Nephron (organoid): ENCODE measurements at regions not wholly inside any gene's neighbourhood (a gene's known extent, or its start where the extent isn't known, plus 50 kb on each side); places are given as distances from the start of the nearest gene placed in this dataset.
"Not testable (repeated sequence)": the region's sequence is repeated elsewhere in the genome, so short reads cannot be mapped to it uniquely, and the experiment has no call there.

Experiments
- H3K27ac Mint-ChIP-seq, 3 experiments: 2 replicates each; pipeline ENCODE4 v1.8.0; 2020; ENCODE audit warnings: mixed read lengths in 3 of 3, mild to moderate bottlenecking in 2 of 3, moderate library complexity in 1 of 3
- H3K27me3 Mint-ChIP-seq: 2 replicates; pipeline ENCODE4 v1.8.0; 2021; ENCODE audit warnings: low read depth, mild to moderate bottlenecking, moderate library complexity, mixed read lengths
- H3K36me3 Mint-ChIP-seq: 2 replicates; pipeline ENCODE4 v1.8.0; 2020; ENCODE audit warnings: low read depth, mixed read lengths
- H3K4me1 Mint-ChIP-seq: 2 replicates; pipeline ENCODE4 v1.8.0; 2020; ENCODE audit warnings: mixed read lengths
- H3K4me3 Mint-ChIP-seq, 3 experiments: 2 replicates each; pipeline ENCODE4 v1.8.0; 2020; ENCODE audit warnings: mild to moderate bottlenecking in 3 of 3, mixed read lengths in 3 of 3, moderate library complexity in 2 of 3
- H3K9me3 Mint-ChIP-seq: 2 replicates; pipeline ENCODE4 v1.8.0; 2020; ENCODE audit warnings: mixed read lengths
- TF ChIP-seq, protein P1 (sequence below), 3 experiments: fragments of 200-600 bp; sonication (generic); IDR thresholded peaks; one replicate each; pipeline ENCODE4 v1.5.0; 2021; ENCODE audit warnings: antibody characterized with exemption in 3 of 3; ENCODE audit not compliant: unreplicated experiment in 3 of 3

DNA sequence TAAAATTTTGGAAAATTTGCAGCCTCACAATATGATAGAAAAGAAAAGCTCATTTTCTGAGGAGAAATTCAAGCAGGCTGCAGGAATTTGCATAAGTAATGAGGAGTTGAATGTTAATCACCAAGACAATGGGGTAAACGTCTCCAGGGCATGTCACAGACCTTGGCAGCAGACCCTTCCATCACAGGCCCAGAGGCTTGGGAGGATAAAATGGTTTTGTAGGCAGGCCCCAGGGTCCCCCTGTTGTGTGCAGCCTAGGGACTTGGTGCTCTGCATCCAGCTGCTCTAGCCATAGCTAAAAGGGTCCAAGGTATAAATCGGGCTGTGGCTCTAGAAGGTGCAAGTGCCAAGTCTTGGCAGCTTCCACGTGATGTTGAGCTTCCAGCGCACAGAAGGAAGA is 112.2 kb upstream of the FMN2 start:
- Mint-ChIP-seq H3K4me1 (no peaks in the 10 kb centered on the region), H3K36me3 (no peaks in the 10 kb centered on the region), H3K27ac (no peak overlapping the region), H3K4me3 (no peak overlapping the region), H3K9me3 (peaks cover 47% of the 10 kb centered on the region), H3K27me3 (peaks cover 4% of the 10 kb centered on the region)
- TF ChIP-seq, protein P1, sequence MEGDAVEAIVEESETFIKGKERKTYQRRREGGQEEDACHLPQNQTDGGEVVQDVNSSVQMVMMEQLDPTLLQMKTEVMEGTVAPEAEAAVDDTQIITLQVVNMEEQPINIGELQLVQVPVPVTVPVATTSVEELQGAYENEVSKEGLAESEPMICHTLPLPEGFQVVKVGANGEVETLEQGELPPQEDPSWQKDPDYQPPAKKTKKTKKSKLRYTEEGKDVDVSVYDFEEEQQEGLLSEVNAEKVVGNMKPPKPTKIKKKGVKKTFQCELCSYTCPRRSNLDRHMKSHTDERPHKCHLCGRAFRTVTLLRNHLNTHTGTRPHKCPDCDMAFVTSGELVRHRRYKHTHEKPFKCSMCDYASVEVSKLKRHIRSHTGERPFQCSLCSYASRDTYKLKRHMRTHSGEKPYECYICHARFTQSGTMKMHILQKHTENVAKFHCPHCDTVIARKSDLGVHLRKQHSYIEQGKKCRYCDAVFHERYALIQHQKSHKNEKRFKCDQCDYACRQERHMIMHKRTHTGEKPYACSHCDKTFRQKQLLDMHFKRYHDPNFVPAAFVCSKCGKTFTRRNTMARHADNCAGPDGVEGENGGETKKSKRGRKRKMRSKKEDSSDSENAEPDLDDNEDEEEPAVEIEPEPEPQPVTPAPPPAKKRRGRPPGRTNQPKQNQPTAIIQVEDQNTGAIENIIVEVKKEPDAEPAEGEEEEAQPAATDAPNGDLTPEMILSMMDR (IDR thresholded peaks at IDR 0.05; ENCODE audit: unreplicated experiment in 3 of 3) = no peak

DNA sequence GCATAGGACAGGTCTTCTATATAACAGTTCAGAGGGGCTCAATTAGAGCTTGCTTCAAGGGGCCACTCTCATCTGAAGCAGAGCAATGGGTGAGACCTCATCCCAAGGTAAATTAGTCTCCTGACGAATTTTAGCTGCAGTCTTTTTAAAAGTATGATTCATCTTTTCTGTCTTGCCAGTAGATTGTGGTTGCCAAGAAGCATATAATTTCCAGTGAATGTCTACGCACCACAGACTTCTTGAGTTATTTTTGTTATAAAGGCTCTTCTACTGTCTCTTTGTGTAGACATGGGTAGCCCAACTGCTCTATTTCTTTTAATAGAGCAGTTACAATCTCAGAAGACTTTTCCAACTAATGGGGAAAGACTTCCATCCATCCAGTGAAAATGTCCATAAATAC is 108.9 kb upstream of the FMN2 start:
- TF ChIP-seq, protein P1 (IDR thresholded peaks at IDR 0.05; ENCODE audit: unreplicated experiment in 3 of 3) = no peak
- Mint-ChIP-seq H3K36me3 (no peaks in the 10 kb centered on the region), H3K4me3 (no peak overlapping the region), H3K4me1 (no peaks in the 10 kb centered on the region), H3K27me3 (peaks cover 4% of the 10 kb centered on the region), H3K9me3 (peaks cover 54% of the 10 kb centered on the region), H3K27ac (no peak overlapping the region)

DNA sequence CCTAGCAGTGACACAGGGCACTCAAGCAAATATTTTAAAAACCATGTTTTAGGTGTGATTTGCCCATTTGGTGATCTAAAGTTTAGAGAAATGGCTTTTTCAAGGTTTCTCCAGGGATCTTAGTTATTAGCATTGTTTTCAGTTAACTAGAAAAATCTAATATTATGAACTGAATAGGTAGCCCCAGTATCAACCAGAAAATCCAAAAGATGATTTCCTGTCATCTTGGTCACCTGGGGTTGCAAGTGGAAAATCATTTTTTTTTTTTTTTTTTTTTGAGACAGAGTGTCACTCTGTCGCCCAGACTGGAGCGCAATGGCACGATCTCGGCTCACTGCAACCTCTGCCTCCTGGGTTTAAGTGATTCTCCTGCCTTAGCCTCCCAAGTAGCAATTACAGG is 106.6 kb upstream of the FMN2 start:
- no peaks in the 10 kb centered on the region for H3K27me3 Mint-ChIP-seq
- no peak overlapping the region for H3K4me3 Mint-ChIP-seq
- H3K36me3 Mint-ChIP-seq = no peaks in the 10 kb centered on the region
- H3K4me1 Mint-ChIP-seq = no peaks in the 10 kb centered on the region
- peaks cover 38% of the 10 kb centered on the region for H3K9me3 Mint-ChIP-seq
- TF ChIP-seq, protein P1 (IDR thresholded peaks at IDR 0.05; ENCODE audit: unreplicated experiment in 3 of 3) = no peak
- no peak overlapping the region for H3K27ac Mint-ChIP-seq

DNA sequence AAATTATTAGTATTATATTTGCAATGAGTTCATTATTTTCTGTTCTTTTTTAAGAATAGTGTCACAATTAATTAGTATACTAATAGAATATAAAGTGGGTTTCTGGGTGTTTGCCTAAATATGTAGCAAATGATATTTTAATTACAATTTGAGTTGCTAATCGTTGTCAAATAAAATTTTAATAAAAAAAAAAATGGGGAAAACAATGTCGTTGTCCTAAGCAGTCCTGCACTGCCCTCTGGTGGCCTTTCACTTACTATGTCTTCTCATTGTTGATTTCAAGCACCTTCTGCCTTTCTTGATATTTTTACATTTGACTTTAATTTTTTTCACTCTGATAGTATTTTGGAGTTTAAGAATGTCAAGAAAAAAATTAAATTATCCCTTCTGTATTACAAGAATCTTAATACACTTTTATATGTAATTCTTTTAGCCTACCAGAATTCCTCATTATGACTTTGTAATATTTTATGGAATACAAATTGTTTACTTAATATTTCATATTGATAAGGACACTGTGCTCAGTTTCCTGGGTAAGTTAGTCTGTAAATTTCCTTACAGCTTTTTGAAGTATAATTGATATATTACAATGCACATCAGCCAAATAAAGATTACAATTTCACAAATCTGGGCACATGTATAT is 104.5 kb upstream of the FMN2 start:
- peaks cover 7% of the 10 kb centered on the region for H3K27me3 Mint-ChIP-seq
- TF ChIP-seq, protein P1 (IDR thresholded peaks at IDR 0.05; ENCODE audit: unreplicated experiment in 3 of 3) = peak; percentile 70 to 75 (median 75)
- peaks cover 27% of the 10 kb centered on the region for H3K9me3 Mint-ChIP-seq
- no peaks in the 10 kb centered on the region for H3K4me1 Mint-ChIP-seq
- no peak overlapping the region for H3K4me3 Mint-ChIP-seq
- no peak overlapping the region for H3K27ac Mint-ChIP-seq
- H3K36me3 Mint-ChIP-seq = no peaks in the 10 kb centered on the region

DNA sequence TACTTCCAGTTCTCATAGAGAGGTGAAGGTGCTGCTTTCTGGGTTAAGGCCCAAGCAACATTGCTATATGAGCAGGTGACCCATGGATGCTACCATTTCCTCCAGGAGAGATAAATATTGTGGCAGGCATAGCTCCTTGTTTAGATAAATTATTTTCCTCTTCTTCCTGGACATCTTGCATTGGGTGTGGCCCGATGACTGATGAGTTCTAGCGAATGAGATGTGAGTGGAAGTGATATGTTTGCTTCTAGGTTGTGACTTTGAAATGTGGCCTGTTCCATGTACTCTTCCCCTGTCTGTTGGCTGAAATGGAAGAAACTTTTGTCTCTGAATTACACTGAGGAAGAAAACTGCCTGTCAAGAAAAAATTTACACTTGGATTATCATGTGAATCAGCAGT is 101.7 kb upstream of the FMN2 start:
- Mint-ChIP-seq H3K4me3 (no peak overlapping the region), H3K27me3 (peaks cover 26% of the 10 kb centered on the region), H3K9me3 (peaks cover 19% of the 10 kb centered on the region), H3K27ac (no peak overlapping the region), H3K36me3 (no peaks in the 10 kb centered on the region), H3K4me1 (no peaks in the 10 kb centered on the region)
- TF ChIP-seq, protein P1 (IDR thresholded peaks at IDR 0.05; ENCODE audit: unreplicated experiment in 3 of 3) = no peak

DNA sequence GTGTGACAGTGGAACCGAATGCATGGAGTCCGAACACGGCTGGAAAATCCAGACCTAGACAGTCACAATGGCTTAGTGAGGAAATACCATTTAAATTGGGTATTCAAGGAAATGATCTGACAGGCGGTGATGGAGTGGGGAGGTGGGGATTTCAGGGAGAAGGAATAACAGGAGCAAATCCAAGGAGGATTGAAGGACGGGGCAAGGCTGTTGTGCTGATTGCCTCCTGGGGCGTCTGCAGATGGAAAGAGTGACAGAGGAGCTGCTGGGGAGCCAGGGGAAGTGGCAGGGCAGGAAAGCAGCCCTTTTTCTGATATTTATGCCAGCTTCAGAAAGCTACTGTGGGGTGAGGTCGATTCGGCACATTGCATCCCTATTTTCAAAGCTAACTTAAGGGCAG is 99.1 kb upstream of the FMN2 start:
- not testable (repeated sequence) for H3K27ac Mint-ChIP-seq, H3K36me3 Mint-ChIP-seq, H3K9me3 Mint-ChIP-seq, H3K4me1 Mint-ChIP-seq, H3K4me3 Mint-ChIP-seq
- peaks cover 51% of the 10 kb centered on the region for H3K27me3 Mint-ChIP-seq
